SK-N-SH (cell line): ENCODE measurements at regions not wholly inside any gene's neighbourhood (a gene's known extent, or its start where the extent isn't known, plus 50 kb on each side); places are given as distances from the start of the nearest gene placed in this dataset.

Source experiments
- CTCF ChIA-PET: fragments of 300-600, 350-600 bp; formaldehyde crosslinking; extraction: SDS; loops from one replicate; lab custom pipeline; 2021; lab: Yijun Ruan, JAX
- POLR2A ChIA-PET: fragments of 350-600 bp; sonication (Branson Sonifier 250); formaldehyde crosslinking; extraction: SDS; loops from one replicate; lab custom pipeline; 2020; ENCODE audit warnings: antibody characterized with exemption, inconsistent platforms; lab: Yijun Ruan, JAX
- DNase-seq: peaks from one replicate; pipeline ENCODE4 v3.0.0; 2012
- H2AFZ ChIP-seq: fragments of 200-600 bp; sonication (generic); 2 replicates; pipeline ENCODE4 v1.8.1; 2016; ENCODE audit warnings: antibody characterized with exemption, mild to moderate bottlenecking, low read depth
- H3F3A ChIP-seq: fragments of 200-600 bp; sonication (generic); replicated peaks from 2 replicates; pipeline ENCODE3; 2016; ENCODE audit warnings: antibody characterized with exemption, mild to moderate bottlenecking; ENCODE audit not compliant: insufficient read depth
- H3K27ac ChIP-seq, 2 experiments: fragments of 200-500 bp in 1 of 2; fragments of 200-600 bp in 1 of 2; sonication (Bioruptor generic) in 1 of 2; sonication (generic), shearing (Covaris generic) in 1 of 2; 2 replicates each; pipeline versions ENCODE4 v1.5.1 to v1.6.1; 2014 to 2016; ENCODE audit warnings: low read depth in 2 of 2, inconsistent platforms in 1 of 2, low read length in 1 of 2, mild to moderate bottlenecking in 1 of 2, mixed read lengths in 1 of 2
- H3K27me3 ChIP-seq: fragments of 200-600 bp; sonication (generic), shearing (Covaris generic); 2 replicates; pipeline ENCODE4 v1.6.1; 2016; ENCODE audit warnings: mixed run types; ENCODE audit not compliant: insufficient read depth
- H3K36me3 ChIP-seq, 2 experiments: fragments of 200-500 bp in 1 of 2; fragments of 200-600 bp in 1 of 2; sonication (Bioruptor generic) in 1 of 2; sonication (generic) in 1 of 2; replicated peaks in 1 of 2; 2 replicates each; pipeline versions ENCODE3 to v1.5.1; 2014 to 2016; ENCODE audit warnings: low read length in 1 of 2, mild to moderate bottlenecking in 1 of 2; ENCODE audit not compliant: insufficient read depth in 2 of 2, control insufficient read depth in 1 of 2
- H3K4me1 ChIP-seq, 2 experiments: fragments of 200-500 bp in 1 of 2; fragments of 200-600 bp in 1 of 2; sonication (Bioruptor generic) in 1 of 2; sonication (generic), shearing (Covaris generic) in 1 of 2; 2 replicates each; pipeline versions ENCODE4 v1.5.1 to v1.6.1; 2014 to 2016; ENCODE audit warnings: low read depth in 1 of 2, low read length in 1 of 2, mixed run types in 1 of 2; ENCODE audit not compliant: insufficient read depth in 2 of 2, control insufficient read depth in 1 of 2
- H3K4me2 ChIP-seq: fragments of 200-600 bp; sonication (generic), shearing (Covaris generic); 2 replicates; pipeline ENCODE4 v1.6.1; 2017; ENCODE audit warnings: mixed run types
- H3K4me3 ChIP-seq, 2 experiments: fragments of 200-500 bp in 1 of 2; fragments of 200-600 bp in 1 of 2; sonication (Bioruptor generic) in 1 of 2; sonication (generic), shearing (Covaris generic) in 1 of 2; 2 replicates each; pipeline versions ENCODE4 v1.5.1 to v1.8.1; 2014 to 2016; ENCODE audit warnings: low read depth in 2 of 2, inconsistent platforms in 1 of 2, low read length in 1 of 2, mild to moderate bottlenecking in 1 of 2, mixed read lengths in 1 of 2, moderate library complexity in 1 of 2
- H3K79me2 ChIP-seq: fragments of 200-600 bp; sonication (generic); 2 replicates; pipeline ENCODE4 v1.8.1; 2017; ENCODE audit warnings: mild to moderate bottlenecking; ENCODE audit not compliant: insufficient read depth
- H3K9ac ChIP-seq: fragments of 200-600 bp; sonication (generic); 2 replicates; pipeline ENCODE4 v1.6.1; 2017; ENCODE audit warnings: mixed run types
- H3K9me2 ChIP-seq: fragments of 200-600 bp; sonication (generic); 2 replicates; pipeline ENCODE4 v1.6.1; 2017; ENCODE audit warnings: mixed run types
- H3K9me3 ChIP-seq: fragments of 200-600 bp; sonication (generic); 2 replicates; pipeline ENCODE4 v1.6.1; 2017; ENCODE audit warnings: mixed run types, mild to moderate bottlenecking, moderate library complexity
- H4K20me1 ChIP-seq: fragments of 200-600 bp; sonication (generic); 2 replicates; pipeline ENCODE4 v1.6.1; 2017; ENCODE audit warnings: mild to moderate bottlenecking, mixed run types; ENCODE audit not compliant: insufficient read depth
- CHD2 ChIP-seq: fragments of 150-350 bp; IDR thresholded peaks from 2 replicates; pipeline ENCODE4 v1.6.1; 2018; ENCODE audit warnings: low read length; ENCODE audit not compliant: partially characterized antibody
- EP300 ChIP-seq, 2 experiments: IDR thresholded peaks; 2 replicates each; pipeline versions ENCODE4 v1.4.0 to v1.6.1; 2012; ENCODE audit warnings: borderline replicate concordance in 1 of 2, low read depth in 1 of 2, low read length in 1 of 2
- FOSL2 ChIP-seq: IDR thresholded peaks from 2 replicates; pipeline ENCODE4 v1.4.0; 2012; ENCODE audit warnings: low read depth, mild to moderate bottlenecking, moderate library complexity, borderline replicate concordance
- FOXJ3 ChIP-seq: sonication (generic); formaldehyde crosslinking; IDR thresholded peaks from 2 replicates; pipeline ENCODE4 v1.5.1; 2020; ENCODE audit warnings: mild to moderate bottlenecking, missing genetic modification reagents
- MEF2A ChIP-seq: IDR thresholded peaks from 2 replicates; pipeline ENCODE4 v1.4.0; 2012; ENCODE audit warnings: low read depth, borderline replicate concordance
- NRF1 ChIP-seq: IDR thresholded peaks from 2 replicates; pipeline ENCODE4 v1.6.1; 2012; ENCODE audit warnings: low read depth, mild to moderate bottlenecking, low read length
- RFX5 ChIP-seq: IDR thresholded peaks from 2 replicates; pipeline ENCODE4 v1.6.1; 2012; ENCODE audit warnings: mild to moderate bottlenecking, improper control_type of control experiment, low read length
- TAF1 ChIP-seq: IDR thresholded peaks from 2 replicates; pipeline ENCODE4 v1.6.1; 2012; ENCODE audit warnings: low read depth, mild to moderate bottlenecking, low read length, moderate library complexity, borderline replicate concordance
- YY1 ChIP-seq: IDR thresholded peaks from 2 replicates; pipeline ENCODE4 v1.4.0; 2012; ENCODE audit warnings: low read depth, mild to moderate bottlenecking
- WGBS: methylation state at CpG from one replicate; pipeline ENCODE4 v1.1.6; 2017; ENCODE audit warnings: low lambda C conversion rate; 5-methylcytosine and 5-hydroxymethylcytosine counted together
- TF ChIP-seq, protein P1 (sequence below): IDR thresholded peaks from 2 replicates; pipeline ENCODE4; 2012
- TF ChIP-seq, protein P2 (sequence below): fragments of 150-350 bp; IDR thresholded peaks from 2 replicates; pipeline ENCODE4 v1.6.1; 2017; ENCODE audit warnings: antibody characterized with exemption, low read length, low read depth, borderline replicate concordance
- TF ChIP-seq, protein P3 (sequence below): IDR thresholded peaks from 2 replicates; pipeline ENCODE4 v1.4.0; 2012; ENCODE audit warnings: low read depth, borderline replicate concordance

DNA sequence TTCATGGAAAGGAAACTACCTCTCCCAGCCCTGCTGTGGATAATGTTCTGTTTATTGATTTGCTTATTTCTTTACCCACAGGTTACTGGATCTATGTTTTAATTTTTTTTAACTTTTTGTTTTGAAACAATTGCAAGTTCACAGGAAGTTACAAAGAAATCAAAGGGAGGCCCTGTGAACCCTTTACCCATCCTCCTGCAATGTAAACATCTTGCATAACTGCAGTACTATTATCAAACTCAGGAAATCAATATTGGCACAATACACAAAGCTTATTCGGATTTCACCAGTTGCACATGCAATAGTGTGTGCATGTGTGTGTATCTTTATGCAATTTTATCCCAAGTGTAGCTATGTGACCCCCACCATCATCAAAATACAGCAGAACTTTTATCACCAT lies 398.0 kb downstream of the BTBD3 start:
- no peaks in the 10 kb centered on the region for H3K79me2 ChIP-seq
- no peak overlapping the region for H3K9ac ChIP-seq
- H3K9me2 ChIP-seq = no peaks in the 10 kb centered on the region
- no peaks in the 10 kb centered on the region for H3F3A ChIP-seq
- 4% methylated on average over 1 of the region's 1 CpG for WGBS
- H2AFZ ChIP-seq = no peak overlapping the region
- no peak overlapping the region for H3K27ac ChIP-seq
- no peaks in the 10 kb centered on the region for H4K20me1 ChIP-seq
- CTCF ChIA-PET = no interaction called here
- no peak overlapping the region for H3K4me2 ChIP-seq
- H3K9me3 ChIP-seq = 0 out of 2 replicates have a peak, but pooled peaks cover 4% of the 10 kb centered on the region
- H3K4me3 ChIP-seq = no peak overlapping the region
- no peaks in the 10 kb centered on the region for H3K4me1 ChIP-seq
- TF ChIP-seq EP300 (IDR thresholded peaks at IDR 0.05; ENCODE audit: borderline replicate concordance in 1 of 2, low read depth in 1 of 2, low read length in 1 of 2) (no peak), NRF1 (no peak)
- TF ChIP-seq, all 33 proteins: peak for 0
- Histone ChIP-seq H3K27me3 (no peaks in the 10 kb centered on the region), H3K36me3 (no peaks in the 10 kb centered on the region)
- no peak for DNase-seq
- POLR2A ChIA-PET = no interaction called here

DNA sequence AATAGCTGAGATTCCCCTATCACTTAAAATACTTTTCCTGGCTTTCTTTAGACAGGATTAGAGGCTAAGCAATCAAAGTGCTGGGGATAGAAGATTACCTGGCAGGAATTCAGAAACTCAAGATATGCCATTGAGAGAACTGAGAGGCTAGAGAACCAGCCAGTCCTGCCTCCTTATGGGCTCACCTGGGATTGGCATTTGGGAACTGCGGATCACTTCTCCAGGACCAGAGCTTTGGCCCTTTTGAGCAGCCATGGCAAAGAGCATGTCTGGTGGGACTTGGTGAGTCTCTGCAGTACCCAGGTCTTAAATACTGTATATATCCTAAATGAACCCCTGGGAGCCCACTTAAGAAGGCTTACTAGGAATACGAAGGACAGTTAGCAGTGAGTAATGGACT lies 399.1 kb downstream of the BTBD3 start:
- no peaks in the 10 kb centered on the region for H3K9me2 ChIP-seq
- H3K27me3 ChIP-seq = no peaks in the 10 kb centered on the region
- no peaks in the 10 kb centered on the region for H3F3A ChIP-seq
- DNase-seq = no peak
- H3K79me2 ChIP-seq = no peaks in the 10 kb centered on the region
- no peak overlapping the region for H3K9ac ChIP-seq
- no peaks in the 10 kb centered on the region for H3K36me3 ChIP-seq
- H4K20me1 ChIP-seq = no peaks in the 10 kb centered on the region
- H3K4me3 ChIP-seq = no peak overlapping the region
- 0 out of 2 replicates have a peak, but pooled peaks cover 4% of the 10 kb centered on the region for H3K9me3 ChIP-seq
- H2AFZ ChIP-seq = no peak overlapping the region
- H3K4me1 ChIP-seq = no peaks in the 10 kb centered on the region
- no peak overlapping the region for H3K4me2 ChIP-seq
- CTCF ChIA-PET = no interaction called here
- POLR2A ChIA-PET = no interaction called here
- 24% methylated on average over 2 of the region's 2 CpGs for WGBS
- no peak overlapping the region for H3K27ac ChIP-seq
- TF ChIP-seq YY1 = no peak
- TF ChIP-seq MEF2A = no peak
- TF ChIP-seq CHD2 = no peak
- TF ChIP-seq RFX5 = no peak
- no peak for TF ChIP-seq FOSL2
- TF ChIP-seq TAF1 = no peak
- TF ChIP-seq, protein P1, sequence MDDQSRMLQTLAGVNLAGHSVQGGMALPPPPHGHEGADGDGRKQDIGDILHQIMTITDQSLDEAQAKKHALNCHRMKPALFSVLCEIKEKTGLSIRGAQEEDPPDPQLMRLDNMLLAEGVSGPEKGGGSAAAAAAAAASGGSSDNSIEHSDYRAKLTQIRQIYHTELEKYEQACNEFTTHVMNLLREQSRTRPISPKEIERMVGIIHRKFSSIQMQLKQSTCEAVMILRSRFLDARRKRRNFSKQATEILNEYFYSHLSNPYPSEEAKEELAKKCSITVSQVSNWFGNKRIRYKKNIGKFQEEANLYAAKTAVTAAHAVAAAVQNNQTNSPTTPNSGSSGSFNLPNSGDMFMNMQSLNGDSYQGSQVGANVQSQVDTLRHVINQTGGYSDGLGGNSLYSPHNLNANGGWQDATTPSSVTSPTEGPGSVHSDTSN = no peak
- TF ChIP-seq, protein P2, sequence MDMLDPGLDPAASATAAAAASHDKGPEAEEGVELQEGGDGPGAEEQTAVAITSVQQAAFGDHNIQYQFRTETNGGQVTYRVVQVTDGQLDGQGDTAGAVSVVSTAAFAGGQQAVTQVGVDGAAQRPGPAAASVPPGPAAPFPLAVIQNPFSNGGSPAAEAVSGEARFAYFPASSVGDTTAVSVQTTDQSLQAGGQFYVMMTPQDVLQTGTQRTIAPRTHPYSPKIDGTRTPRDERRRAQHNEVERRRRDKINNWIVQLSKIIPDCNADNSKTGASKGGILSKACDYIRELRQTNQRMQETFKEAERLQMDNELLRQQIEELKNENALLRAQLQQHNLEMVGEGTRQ = no peak
- TF ChIP-seq, protein P3, sequence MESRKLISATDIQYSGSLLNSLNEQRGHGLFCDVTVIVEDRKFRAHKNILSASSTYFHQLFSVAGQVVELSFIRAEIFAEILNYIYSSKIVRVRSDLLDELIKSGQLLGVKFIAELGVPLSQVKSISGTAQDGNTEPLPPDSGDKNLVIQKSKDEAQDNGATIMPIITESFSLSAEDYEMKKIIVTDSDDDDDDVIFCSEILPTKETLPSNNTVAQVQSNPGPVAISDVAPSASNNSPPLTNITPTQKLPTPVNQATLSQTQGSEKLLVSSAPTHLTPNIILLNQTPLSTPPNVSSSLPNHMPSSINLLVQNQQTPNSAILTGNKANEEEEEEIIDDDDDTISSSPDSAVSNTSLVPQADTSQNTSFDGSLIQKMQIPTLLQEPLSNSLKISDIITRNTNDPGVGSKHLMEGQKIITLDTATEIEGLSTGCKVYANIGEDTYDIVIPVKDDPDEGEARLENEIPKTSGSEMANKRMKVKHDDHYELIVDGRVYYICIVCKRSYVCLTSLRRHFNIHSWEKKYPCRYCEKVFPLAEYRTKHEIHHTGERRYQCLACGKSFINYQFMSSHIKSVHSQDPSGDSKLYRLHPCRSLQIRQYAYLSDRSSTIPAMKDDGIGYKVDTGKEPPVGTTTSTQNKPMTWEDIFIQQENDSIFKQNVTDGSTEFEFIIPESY = no peak
- no peak for TF ChIP-seq EP300 (IDR thresholded peaks at IDR 0.05; ENCODE audit: borderline replicate concordance in 1 of 2, low read depth in 1 of 2, low read length in 1 of 2)
- no peak for TF ChIP-seq FOXJ3 (CRISPR knock-in tag)
